ENCODE measurements at regions not wholly inside any gene's neighbourhood (a gene's known extent, or its start where the extent isn't known, plus 50 kb on each side); places are given as distances from the start of the nearest gene placed in this dataset.
"Not testable (repeated sequence)": the region's sequence is repeated elsewhere in the genome, so short reads cannot be mapped to it uniquely, and the experiment has no call there.

DNA sequence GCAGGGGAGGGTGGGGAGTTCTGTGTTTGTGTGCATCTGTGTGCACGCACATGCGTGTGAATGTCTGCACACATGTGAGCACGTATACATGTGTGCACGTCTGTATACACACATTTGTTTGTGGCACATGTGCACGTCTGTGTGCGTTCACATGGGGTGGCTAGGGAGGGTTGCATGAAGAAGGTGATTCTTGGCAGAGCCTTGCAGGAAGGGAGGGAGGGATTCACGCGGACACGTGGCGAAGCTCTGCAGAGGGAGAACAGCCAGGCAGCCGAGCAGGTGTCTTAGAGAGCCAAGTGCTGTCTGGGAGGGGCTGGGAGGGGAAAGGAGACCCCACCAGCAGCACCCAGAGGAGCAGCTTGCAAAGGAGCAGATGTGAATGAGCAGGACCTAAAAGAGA, 372.1 kb downstream of the BRD1 start:
- H3K27ac ChIP-seq (replicated peaks): no peak overlapping the region
- no peak overlapping the region for H3K4me3 ChIP-seq (replicated peaks; ENCODE audit: insufficient read depth, low read length)
- no peak for DNase-seq (ENCODE audit: low read depth in 1 of 2, low spot score in 1 of 2)
- TF ChIP-seq POLR2AphosphoS5 (IDR thresholded peaks at IDR 0.05; ENCODE audit: low read depth): no peak
- TF ChIP-seq, protein P1, sequence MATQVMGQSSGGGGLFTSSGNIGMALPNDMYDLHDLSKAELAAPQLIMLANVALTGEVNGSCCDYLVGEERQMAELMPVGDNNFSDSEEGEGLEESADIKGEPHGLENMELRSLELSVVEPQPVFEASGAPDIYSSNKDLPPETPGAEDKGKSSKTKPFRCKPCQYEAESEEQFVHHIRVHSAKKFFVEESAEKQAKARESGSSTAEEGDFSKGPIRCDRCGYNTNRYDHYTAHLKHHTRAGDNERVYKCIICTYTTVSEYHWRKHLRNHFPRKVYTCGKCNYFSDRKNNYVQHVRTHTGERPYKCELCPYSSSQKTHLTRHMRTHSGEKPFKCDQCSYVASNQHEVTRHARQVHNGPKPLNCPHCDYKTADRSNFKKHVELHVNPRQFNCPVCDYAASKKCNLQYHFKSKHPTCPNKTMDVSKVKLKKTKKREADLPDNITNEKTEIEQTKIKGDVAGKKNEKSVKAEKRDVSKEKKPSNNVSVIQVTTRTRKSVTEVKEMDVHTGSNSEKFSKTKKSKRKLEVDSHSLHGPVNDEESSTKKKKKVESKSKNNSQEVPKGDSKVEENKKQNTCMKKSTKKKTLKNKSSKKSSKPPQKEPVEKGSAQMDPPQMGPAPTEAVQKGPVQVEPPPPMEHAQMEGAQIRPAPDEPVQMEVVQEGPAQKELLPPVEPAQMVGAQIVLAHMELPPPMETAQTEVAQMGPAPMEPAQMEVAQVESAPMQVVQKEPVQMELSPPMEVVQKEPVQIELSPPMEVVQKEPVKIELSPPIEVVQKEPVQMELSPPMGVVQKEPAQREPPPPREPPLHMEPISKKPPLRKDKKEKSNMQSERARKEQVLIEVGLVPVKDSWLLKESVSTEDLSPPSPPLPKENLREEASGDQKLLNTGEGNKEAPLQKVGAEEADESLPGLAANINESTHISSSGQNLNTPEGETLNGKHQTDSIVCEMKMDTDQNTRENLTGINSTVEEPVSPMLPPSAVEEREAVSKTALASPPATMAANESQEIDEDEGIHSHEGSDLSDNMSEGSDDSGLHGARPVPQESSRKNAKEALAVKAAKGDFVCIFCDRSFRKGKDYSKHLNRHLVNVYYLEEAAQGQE (IDR thresholded peaks at IDR 0.05; ENCODE audit: insufficient replicate concordance, low read depth): no peak
- TF ChIP-seq GABPA (IDR thresholded peaks at IDR 0.05; ENCODE audit: low read depth): no peak
- TF ChIP-seq SPI1 (IDR thresholded peaks at IDR 0.05; ENCODE audit: borderline replicate concordance, low read depth): no peak
- TF ChIP-seq, protein P2, sequence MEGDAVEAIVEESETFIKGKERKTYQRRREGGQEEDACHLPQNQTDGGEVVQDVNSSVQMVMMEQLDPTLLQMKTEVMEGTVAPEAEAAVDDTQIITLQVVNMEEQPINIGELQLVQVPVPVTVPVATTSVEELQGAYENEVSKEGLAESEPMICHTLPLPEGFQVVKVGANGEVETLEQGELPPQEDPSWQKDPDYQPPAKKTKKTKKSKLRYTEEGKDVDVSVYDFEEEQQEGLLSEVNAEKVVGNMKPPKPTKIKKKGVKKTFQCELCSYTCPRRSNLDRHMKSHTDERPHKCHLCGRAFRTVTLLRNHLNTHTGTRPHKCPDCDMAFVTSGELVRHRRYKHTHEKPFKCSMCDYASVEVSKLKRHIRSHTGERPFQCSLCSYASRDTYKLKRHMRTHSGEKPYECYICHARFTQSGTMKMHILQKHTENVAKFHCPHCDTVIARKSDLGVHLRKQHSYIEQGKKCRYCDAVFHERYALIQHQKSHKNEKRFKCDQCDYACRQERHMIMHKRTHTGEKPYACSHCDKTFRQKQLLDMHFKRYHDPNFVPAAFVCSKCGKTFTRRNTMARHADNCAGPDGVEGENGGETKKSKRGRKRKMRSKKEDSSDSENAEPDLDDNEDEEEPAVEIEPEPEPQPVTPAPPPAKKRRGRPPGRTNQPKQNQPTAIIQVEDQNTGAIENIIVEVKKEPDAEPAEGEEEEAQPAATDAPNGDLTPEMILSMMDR (IDR thresholded peaks at IDR 0.05; ENCODE audit: insufficient read depth, low read length): no peak
- H3K27me3 ChIP-seq (ENCODE audit: insufficient read depth, poor library complexity, severe bottlenecking): peaks cover 4% of the 10 kb centered on the region

GRCh38 chr22:49454726-49455125, 372.9 kb downstream of the BRD1 start:
- Histone ChIP-seq H3K27ac (replicated peaks) (no peak overlapping the region), H3K4me3 (replicated peaks; ENCODE audit: insufficient read depth, low read length) (no peak overlapping the region), H3K27me3 (ENCODE audit: insufficient read depth, poor library complexity, severe bottlenecking) (peaks cover 6% of the 10 kb centered on the region)
- DNase-seq (ENCODE audit: low read depth in 1 of 2, low spot score in 1 of 2): no peak
- TF ChIP-seq GABPA (IDR thresholded peaks at IDR 0.05; ENCODE audit: low read depth): no peak
- TF ChIP-seq, protein P2 (IDR thresholded peaks at IDR 0.05; ENCODE audit: insufficient read depth, low read length): no peak
- TF ChIP-seq POLR2AphosphoS5 (IDR thresholded peaks at IDR 0.05; ENCODE audit: low read depth): no peak
- no peak for TF ChIP-seq SPI1 (IDR thresholded peaks at IDR 0.05; ENCODE audit: borderline replicate concordance, low read depth)

- no peak for DNase-seq (ENCODE audit: low read depth in 1 of 2, low spot score in 1 of 2)
- TF ChIP-seq SPI1 (IDR thresholded peaks at IDR 0.05; ENCODE audit: borderline replicate concordance, low read depth) (no peak), GABPA (IDR thresholded peaks at IDR 0.05; ENCODE audit: low read depth) (no peak), POLR2AphosphoS5 (IDR thresholded peaks at IDR 0.05; ENCODE audit: low read depth) (no peak)
- TF ChIP-seq, protein P2 (IDR thresholded peaks at IDR 0.05; ENCODE audit: insufficient read depth, low read length): no peak
- TF ChIP-seq, protein P1 (IDR thresholded peaks at IDR 0.05; ENCODE audit: insufficient replicate concordance, low read depth): no peak
- no peak overlapping the region for H3K27ac ChIP-seq (replicated peaks)
- H3K4me3 ChIP-seq (replicated peaks; ENCODE audit: insufficient read depth, low read length): no peak overlapping the region
- peaks cover 9% of the 10 kb centered on the region for H3K27me3 ChIP-seq (ENCODE audit: insufficient read depth, poor library complexity, severe bottlenecking)
Measured at GRCh38 chr22:49453771-49454170, 373.9 kb downstream of the BRD1 start.

- H3K27me3 ChIP-seq (ENCODE audit: insufficient read depth, poor library complexity, severe bottlenecking); H3K4me3 ChIP-seq (replicated peaks; ENCODE audit: insufficient read depth, low read length); DNase-seq (ENCODE audit: low read depth in 1 of 2, low spot score in 1 of 2); H3K27ac ChIP-seq (replicated peaks): not testable (repeated sequence)
Measured at GRCh38 chr22:49453019-49453418, 374.7 kb downstream of the BRD1 start.

All from HL-60 (cell line).